Neural progenitor cell (in vitro differentiated cells): ENCODE measurements at regions not wholly inside any gene's neighbourhood (a gene's known extent, or its start where the extent isn't known, plus 50 kb on each side); places are given as distances from the start of the nearest gene placed in this dataset.

Experiments
- DNase-seq: peaks from one replicate; pipeline ENCODE4 v3.0.0-alpha.2; 2016; ENCODE audit warnings: low spot score
- H2AFZ ChIP-seq: fragments of 200-600 bp; sonication (generic); replicated peaks from 2 replicates; pipeline ENCODE4 v1.6.1; 2016; ENCODE audit warnings: antibody characterized with exemption
- H3F3A ChIP-seq: fragments of 200-600 bp; sonication (generic); 2 replicates; pipeline ENCODE4 v1.6.1; 2016; ENCODE audit warnings: antibody characterized with exemption, low read depth
- H3K27ac ChIP-seq: fragments of 200-600 bp; sonication (generic); 2 replicates; pipeline ENCODE4 v1.5.1; 2016; ENCODE audit warnings: mild to moderate bottlenecking
- H3K27me3 ChIP-seq: fragments of 200-600 bp; sonication (generic); 2 replicates; pipeline ENCODE4 v1.6.1; 2016; ENCODE audit warnings: mild to moderate bottlenecking, moderate library complexity
- H3K36me3 ChIP-seq: fragments of 200-600 bp; sonication (generic); 2 replicates; pipeline ENCODE4 v1.5.1; 2016
- H3K4me1 ChIP-seq: fragments of 200-600 bp; sonication (generic); 2 replicates; pipeline ENCODE4 v1.6.1; 2016; ENCODE audit warnings: mixed run types
- H3K4me2 ChIP-seq: fragments of 200-600 bp; sonication (generic); 2 replicates; pipeline ENCODE4 v1.6.1; 2016
- H3K4me3 ChIP-seq: fragments of 200-600 bp; sonication (generic); 2 replicates; pipeline ENCODE4 v1.5.1; 2016
- H3K79me2 ChIP-seq: fragments of 200-600 bp; sonication (generic); 2 replicates; pipeline ENCODE4 v1.6.1; 2016; ENCODE audit warnings: low read depth
- H3K9ac ChIP-seq: fragments of 200-600 bp; sonication (generic); 2 replicates; pipeline ENCODE4 v1.6.1; 2016
- H3K9me3 ChIP-seq: fragments of 200-600 bp; sonication (generic); 2 replicates; pipeline ENCODE4 v1.5.1; 2016; ENCODE audit warnings: low read depth
- H4K20me1 ChIP-seq: fragments of 200-600 bp; sonication (generic); 2 replicates; pipeline ENCODE4 v1.6.1; 2016; ENCODE audit warnings: low read depth
- H3K27ac Mint-ChIP-seq: 3 replicates; pipeline ENCODE4 v1.8.0; 2021; ENCODE audit warnings: mixed read lengths
- H3K27me3 Mint-ChIP-seq: 2 replicates; pipeline ENCODE4 v1.8.0; 2022; ENCODE audit warnings: low read depth, mild to moderate bottlenecking, inconsistent platforms, moderate library complexity, mixed read lengths; ENCODE audit not compliant: insufficient read depth
- H3K36me3 Mint-ChIP-seq: 3 replicates; pipeline ENCODE4 v1.8.0; 2021; ENCODE audit warnings: mixed read lengths
- H3K4me1 Mint-ChIP-seq: 3 replicates; pipeline ENCODE4 v1.8.0; 2021; ENCODE audit warnings: mixed read lengths
- H3K4me3 Mint-ChIP-seq: 3 replicates; pipeline ENCODE4 v1.8.0; 2021; ENCODE audit warnings: mild to moderate bottlenecking, moderate library complexity, mixed read lengths
- H3K9me3 Mint-ChIP-seq: 3 replicates; pipeline ENCODE4 v1.8.0; 2020; ENCODE audit warnings: mixed read lengths
- EZH2 ChIP-seq: fragments of 200-600 bp; sonication (generic); IDR thresholded peaks from 2 replicates; pipeline ENCODE4 v1.6.1; 2017; ENCODE audit warnings: antibody characterized with exemption, mild to moderate bottlenecking, moderate library complexity
- EZH2phosphoT487 ChIP-seq: fragments of 200-600 bp; sonication (generic); IDR thresholded peaks from 2 replicates; pipeline ENCODE4 v1.6.1; 2017; ENCODE audit warnings: antibody characterized with exemption
- TF ChIP-seq, protein P1 (sequence below): fragments of 200-600 bp; sonication (generic); IDR thresholded peaks from 2 replicates; pipeline ENCODE4 v1.5.1; 2017; ENCODE audit warnings: antibody characterized with exemption, mild to moderate bottlenecking

GRCh38 chr3:17846466-17846865 lies 104.0 kb upstream of the TBC1D5 start:
- peaks cover 10% of the 10 kb centered on the region for H3K4me1 Mint-ChIP-seq
- no peaks in the 10 kb centered on the region for H3K36me3 ChIP-seq
- peaks cover 5% of the 10 kb centered on the region for H3K9me3 Mint-ChIP-seq
- no peak overlapping the region for H3K4me2 ChIP-seq
- H3K27ac Mint-ChIP-seq = no peak overlapping the region
- H3K79me2 ChIP-seq = no peaks in the 10 kb centered on the region
- no peaks in the 10 kb centered on the region for H4K20me1 ChIP-seq
- peak; percentile 16 for DNase-seq
- H3F3A ChIP-seq = peaks cover 7% of the 10 kb centered on the region
- no peaks in the 10 kb centered on the region for H3K27me3 ChIP-seq
- H3K9me3 ChIP-seq = no peaks in the 10 kb centered on the region
- H3K36me3 Mint-ChIP-seq = no peaks in the 10 kb centered on the region
- peak overlapping the region; percentile 52 for H2AFZ ChIP-seq
- H3K27ac ChIP-seq = no peak overlapping the region
- H3K4me3 Mint-ChIP-seq = no peak overlapping the region
- H3K9ac ChIP-seq = no peak overlapping the region
- H3K4me3 ChIP-seq = no peak overlapping the region
- no peak for TF ChIP-seq EZH2
- TF ChIP-seq, protein P1, sequence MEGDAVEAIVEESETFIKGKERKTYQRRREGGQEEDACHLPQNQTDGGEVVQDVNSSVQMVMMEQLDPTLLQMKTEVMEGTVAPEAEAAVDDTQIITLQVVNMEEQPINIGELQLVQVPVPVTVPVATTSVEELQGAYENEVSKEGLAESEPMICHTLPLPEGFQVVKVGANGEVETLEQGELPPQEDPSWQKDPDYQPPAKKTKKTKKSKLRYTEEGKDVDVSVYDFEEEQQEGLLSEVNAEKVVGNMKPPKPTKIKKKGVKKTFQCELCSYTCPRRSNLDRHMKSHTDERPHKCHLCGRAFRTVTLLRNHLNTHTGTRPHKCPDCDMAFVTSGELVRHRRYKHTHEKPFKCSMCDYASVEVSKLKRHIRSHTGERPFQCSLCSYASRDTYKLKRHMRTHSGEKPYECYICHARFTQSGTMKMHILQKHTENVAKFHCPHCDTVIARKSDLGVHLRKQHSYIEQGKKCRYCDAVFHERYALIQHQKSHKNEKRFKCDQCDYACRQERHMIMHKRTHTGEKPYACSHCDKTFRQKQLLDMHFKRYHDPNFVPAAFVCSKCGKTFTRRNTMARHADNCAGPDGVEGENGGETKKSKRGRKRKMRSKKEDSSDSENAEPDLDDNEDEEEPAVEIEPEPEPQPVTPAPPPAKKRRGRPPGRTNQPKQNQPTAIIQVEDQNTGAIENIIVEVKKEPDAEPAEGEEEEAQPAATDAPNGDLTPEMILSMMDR = no peak
- TF ChIP-seq EZH2phosphoT487 = no peak
- H3K27me3 Mint-ChIP-seq = peaks cover 7% of the 10 kb centered on the region
- peaks cover 7% of the 10 kb centered on the region for H3K4me1 ChIP-seq

- H3K4me3 Mint-ChIP-seq = no peak overlapping the region
- peaks cover 4% of the 10 kb centered on the region for H3K27me3 Mint-ChIP-seq
- no peaks in the 10 kb centered on the region for H3K27me3 ChIP-seq
- no peak for DNase-seq
- H4K20me1 ChIP-seq = no peaks in the 10 kb centered on the region
- no peak overlapping the region for H3K4me2 ChIP-seq
- no peaks in the 10 kb centered on the region for H3K9me3 ChIP-seq
- H3K79me2 ChIP-seq = no peaks in the 10 kb centered on the region
- no peaks in the 10 kb centered on the region for H3K36me3 ChIP-seq
- H3K4me1 Mint-ChIP-seq = peaks cover 10% of the 10 kb centered on the region
- peaks cover 5% of the 10 kb centered on the region for H3K9me3 Mint-ChIP-seq
- no peak overlapping the region for H3K27ac ChIP-seq
- H2AFZ ChIP-seq = no peak overlapping the region
- no peaks in the 10 kb centered on the region for H3K36me3 Mint-ChIP-seq
- peaks cover 7% of the 10 kb centered on the region for H3K4me1 ChIP-seq
- no peak overlapping the region for H3K9ac ChIP-seq
- no peak for TF ChIP-seq EZH2
- TF ChIP-seq, protein P1 = no peak
- TF ChIP-seq EZH2phosphoT487 = no peak
- peaks cover 7% of the 10 kb centered on the region for H3F3A ChIP-seq
- no peak overlapping the region for H3K4me3 ChIP-seq
- H3K27ac Mint-ChIP-seq = no peak overlapping the region
Measured at GRCh38 chr3:17845026-17845812, 102.8 kb upstream of the TBC1D5 start.

DNA sequence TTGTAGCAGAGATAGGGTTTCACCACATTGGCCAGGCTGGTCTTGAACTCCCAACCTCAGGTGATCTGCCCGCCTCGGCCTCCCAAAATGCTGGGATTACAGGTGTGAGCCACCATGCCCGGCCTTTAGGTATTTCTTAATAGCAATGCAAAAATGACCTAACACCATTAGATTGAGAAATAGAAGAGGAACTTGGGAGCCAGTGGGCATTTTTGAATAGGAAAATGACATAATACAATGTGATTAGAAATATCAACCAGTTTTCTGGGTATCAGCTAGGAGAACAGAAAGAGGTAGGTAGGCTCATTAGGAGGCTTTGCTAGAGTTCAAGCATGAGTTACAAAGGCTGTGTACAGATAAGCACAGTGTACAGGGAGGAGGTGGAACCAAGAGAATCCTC lies 101.8 kb upstream of the TBC1D5 start:
- no peak overlapping the region for H2AFZ ChIP-seq
- Mint-ChIP-seq H3K9me3 (peaks cover 2% of the 10 kb centered on the region), H3K4me1 (peaks cover 10% of the 10 kb centered on the region), H3K4me3 (no peak overlapping the region), H3K27ac (no peak overlapping the region), H3K36me3 (no peaks in the 10 kb centered on the region), H3K27me3 (peaks cover 4% of the 10 kb centered on the region)
- no peaks in the 10 kb centered on the region for H3K27me3 ChIP-seq
- H3K9ac ChIP-seq = no peak overlapping the region
- H3F3A ChIP-seq = peaks cover 7% of the 10 kb centered on the region
- TF ChIP-seq, protein P1 = no peak
- TF ChIP-seq EZH2phosphoT487 (no peak), EZH2 (no peak)
- no peak overlapping the region for H3K4me2 ChIP-seq
- no peak for DNase-seq
- no peak overlapping the region for H3K27ac ChIP-seq
- H3K4me3 ChIP-seq = no peak overlapping the region
- H3K4me1 ChIP-seq = peaks cover 7% of the 10 kb centered on the region
- H4K20me1 ChIP-seq = no peaks in the 10 kb centered on the region
- H3K79me2 ChIP-seq = no peaks in the 10 kb centered on the region
- no peaks in the 10 kb centered on the region for H3K36me3 ChIP-seq
- H3K9me3 ChIP-seq = no peaks in the 10 kb centered on the region
